SK-N-DZ (cell line): ENCODE measurements at regions not wholly inside any gene's neighbourhood (a gene's known extent, or its start where the extent isn't known, plus 50 kb on each side); places are given as distances from the start of the nearest gene placed in this dataset.

Experiments used
- DNase-seq: peaks from one replicate; pipeline ENCODE4 v3.0.0-alpha.2; 2015; ENCODE audit warnings: low spot score

DNA sequence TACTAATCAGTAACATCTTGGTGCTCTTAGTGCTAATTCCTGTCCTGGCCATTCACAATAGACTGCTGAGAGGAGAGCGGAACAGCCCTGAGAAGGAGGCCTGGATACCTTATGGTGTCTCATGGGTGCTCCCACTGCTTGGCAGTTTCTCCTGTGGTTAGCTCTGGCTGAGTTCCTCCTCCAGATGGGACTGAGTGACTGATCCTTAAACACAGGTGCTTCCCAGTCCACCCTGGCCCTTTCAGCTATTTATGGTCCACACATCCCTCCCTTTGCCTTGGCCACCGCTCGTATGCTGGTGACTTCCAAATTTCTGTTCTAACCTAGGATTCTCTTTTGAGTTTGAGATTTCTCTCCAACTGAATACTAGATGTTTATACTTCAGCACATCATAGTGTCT lies 157.0 kb upstream of the CACNA1E start:
- DNase-seq: no peak

DNA sequence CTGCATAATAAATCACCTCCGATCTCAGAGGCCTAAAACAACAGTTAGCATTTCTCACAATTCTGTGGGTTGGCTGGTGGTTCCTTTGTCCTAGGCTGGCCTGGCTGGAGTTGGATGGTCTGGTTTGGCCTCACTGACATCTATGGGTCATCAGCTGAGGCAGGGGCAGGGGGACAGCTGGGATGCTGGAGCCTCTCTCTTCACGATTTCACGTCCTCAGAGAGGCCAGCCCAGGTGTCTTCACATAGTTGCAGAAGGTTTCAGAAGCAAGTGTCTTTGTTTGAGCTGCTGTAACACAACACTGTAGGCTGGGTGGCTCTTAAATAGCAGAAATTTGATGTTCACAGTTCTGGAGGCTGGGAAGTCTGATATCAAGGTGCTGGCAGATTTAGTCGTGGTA lies 155.5 kb upstream of the CACNA1E start:
- no peak for DNase-seq

DNA sequence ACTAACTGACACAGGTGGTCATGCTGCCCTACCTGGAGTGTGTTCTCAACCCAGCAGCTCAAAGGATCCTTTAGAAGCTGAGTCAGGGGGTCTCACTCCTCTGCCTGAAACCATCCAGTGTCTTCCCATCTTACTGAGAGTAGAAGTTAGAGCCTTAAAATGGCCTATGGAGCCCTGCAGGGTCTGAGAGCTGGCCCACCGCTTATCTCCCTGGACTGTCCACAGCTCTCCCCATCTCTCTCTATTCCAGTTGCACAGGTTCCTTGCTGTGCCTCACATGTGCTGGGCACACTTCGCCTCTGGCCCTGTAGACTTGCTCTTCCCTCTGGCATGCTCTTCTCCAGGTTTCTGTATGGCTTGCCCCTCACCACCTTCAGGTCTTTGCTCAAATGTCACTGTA lies 148.6 kb upstream of the CACNA1E start:
- no peak for DNase-seq

DNA sequence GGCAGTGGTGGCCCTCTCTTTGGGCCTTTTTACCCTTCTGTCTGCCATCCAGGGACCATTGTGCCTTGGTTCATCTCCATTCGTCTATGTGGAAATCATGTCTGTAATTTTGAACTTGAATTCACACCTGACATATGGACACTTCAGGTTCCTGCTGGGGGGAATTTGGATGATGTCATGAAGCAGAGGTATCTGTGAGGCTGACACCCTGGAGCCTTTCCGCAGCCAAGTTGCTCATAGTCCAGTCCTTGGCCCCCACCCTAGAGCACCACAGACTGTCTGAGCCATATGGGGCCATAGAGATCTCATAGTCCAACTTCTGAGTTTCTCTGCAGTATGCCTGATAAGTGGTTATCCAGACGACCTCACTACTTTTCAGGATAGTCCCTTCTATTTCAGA lies 147.7 kb upstream of the CACNA1E start:
- no peak for DNase-seq

DNA sequence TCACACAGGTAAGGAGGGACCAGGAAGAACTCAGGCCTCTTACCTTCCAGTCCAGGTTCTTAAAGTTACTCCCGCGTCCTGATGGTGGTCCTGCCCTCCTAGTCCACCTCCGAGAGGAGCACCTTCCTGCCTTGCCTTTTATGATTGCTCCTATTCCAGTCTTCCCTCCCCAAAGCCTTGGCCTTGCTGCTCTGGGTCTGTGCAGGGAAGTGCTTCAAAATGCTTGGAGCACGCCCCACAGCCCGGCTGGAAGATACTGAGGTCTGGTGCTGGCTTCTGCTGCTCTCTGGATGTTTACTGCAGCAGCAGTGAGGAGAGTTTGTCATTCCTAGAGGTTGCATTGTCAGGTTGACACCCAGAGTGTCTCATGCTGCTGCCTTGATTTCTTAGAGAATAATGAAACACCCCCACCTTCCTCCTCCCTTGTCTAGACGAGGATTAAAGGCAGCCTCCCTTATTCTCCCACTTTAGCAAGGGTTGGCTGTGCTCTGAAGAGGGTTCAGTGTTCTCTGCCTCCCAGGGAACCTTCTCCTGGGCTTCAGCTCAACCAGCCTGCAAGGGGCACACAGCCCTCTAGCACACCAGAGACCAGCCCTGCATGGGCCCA lies 142.2 kb upstream of the CACNA1E start:
- DNase-seq: no peak

DNA sequence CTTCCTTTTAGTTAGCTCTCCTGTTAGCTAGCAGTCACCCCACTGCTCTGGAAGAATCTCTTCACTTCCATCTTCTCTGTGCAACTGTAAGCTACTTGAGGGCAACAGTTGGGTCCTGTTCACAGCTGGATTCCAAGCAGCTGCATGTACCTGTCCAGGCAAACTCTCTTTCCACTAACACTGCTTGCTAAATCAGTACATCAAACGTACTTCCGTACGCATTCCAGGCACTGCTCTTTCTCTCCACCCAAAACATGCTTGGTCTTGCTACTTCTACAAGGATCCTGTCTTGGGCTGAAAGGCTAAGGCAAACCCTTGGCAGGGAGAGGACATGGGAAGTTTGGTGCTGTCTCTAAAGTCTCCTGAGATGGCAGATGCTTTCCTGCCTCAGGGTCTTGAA lies 139.2 kb upstream of the CACNA1E start:
- DNase-seq: no peak

DNA sequence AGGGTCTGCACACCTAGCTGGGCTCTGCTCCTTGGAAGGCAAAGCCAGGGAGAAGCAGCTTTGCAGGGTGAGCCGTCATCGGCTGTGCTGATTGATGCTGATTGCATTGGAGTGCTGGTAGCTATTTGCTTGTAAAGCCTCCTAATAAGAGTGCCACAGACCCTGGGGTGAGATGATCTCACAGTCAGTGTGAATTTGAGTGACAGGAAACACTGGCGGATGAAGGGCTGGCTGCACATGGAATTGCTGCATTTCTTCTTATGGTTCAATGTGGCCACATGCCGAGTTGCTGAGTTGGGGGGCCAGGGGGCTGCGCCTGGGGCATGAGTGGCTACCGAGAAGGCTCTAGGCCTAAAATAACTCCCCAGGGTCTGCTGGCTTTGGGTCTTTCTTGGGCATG lies 138.2 kb upstream of the CACNA1E start:
- DNase-seq: no peak

DNA sequence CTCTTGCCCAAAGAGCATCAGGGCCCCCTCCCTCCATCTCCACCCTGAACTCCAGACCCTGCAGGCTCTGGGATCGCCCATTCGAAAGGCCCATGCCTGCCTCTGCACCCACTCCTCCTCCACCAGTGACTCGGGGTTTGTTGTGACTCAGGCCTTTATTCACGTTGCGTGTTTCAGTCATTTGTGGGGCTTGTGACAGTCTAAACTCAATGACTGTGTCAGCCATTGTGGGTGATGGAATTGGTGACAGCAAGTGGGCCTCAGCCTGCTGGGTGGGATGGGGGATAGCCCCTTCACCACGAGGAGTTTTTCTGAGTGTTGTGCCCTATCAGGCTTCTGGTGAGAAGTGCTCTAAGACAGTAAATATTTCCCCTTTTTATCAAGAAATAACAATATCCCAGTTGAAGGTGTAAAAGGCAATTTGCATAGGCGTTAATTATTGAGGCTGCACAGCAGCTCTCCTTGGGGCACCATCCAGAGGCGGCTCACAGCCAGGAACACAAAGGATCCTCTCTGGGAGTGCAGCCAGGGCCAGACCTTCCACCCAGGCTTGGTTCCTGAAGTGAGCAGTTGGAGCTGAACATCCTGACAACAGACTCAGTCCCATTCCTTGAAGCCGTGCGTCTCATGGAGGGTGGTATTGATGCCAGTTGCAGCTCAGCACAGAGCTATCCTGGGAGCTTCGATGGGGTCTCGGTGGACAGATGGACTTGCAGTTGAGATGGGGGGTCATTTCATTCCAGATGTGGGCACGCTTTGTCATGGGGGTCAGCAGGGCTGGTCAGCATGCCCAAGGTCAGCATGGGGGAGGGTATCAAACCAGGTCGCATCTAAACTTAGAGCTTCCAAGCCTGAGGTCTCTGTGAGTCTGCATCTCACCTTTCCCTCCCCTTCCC lies 135.6 kb upstream of the CACNA1E start:
- no peak for DNase-seq

DNA sequence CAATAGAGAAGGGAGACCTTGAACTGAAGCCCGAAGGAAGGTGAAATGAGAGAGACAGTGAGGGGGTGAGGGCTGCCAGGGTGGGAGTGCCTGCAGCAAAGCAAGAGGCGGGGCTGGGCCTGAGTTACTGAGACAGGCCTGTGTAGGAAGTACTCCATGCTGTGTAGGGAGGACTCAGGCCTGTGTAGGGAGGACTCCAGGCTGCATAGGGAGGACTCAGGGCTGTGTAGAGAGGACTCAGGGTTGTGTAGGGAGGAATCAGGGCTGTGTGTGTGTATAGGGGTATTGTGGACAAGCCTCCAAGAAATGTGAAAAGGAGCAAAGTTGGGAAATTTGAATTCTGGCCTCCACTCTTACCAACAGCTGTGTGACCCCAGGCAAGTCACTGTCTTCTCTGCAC lies 133.8 kb upstream of the CACNA1E start:
- no peak for DNase-seq

DNA sequence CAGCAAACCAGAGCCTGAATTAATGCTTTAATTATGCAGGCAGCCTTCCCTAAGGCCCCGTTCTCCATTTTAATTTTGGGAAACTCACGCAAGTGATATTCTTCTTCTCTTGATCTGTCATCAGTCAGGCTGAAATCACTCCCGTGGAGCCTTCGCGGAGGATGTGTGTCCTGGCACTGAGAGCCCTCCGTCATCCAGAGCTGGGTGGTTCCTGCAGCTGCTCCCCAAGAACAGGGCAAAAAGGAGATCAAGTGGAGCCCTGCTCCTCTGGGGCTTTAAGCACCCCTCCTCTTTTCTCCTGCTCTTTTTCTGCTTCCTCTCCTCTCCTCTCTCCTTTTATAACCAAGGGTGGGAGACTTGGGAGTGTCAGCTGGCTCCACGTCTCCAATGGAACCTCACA lies 133.2 kb upstream of the CACNA1E start:
- no peak for DNase-seq

DNA sequence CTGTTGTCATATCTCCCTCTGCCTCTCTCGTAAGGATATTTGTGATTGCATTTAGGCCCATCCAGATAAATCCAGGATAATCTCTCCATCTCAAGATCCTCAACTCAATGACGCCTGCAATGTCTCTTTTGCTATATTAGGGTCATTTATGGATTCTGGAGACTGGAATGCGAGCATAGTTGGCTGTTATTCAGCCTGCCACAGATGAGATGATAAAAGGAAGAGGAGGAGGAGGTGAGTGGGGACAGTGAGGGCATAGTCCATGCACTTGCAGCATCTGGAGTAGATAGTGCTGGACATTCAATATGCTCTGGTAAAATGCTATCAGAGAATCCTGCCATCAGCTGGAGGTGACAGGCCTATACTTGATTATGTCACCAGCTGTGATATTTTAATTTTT lies 131.6 kb upstream of the CACNA1E start:
- no peak for DNase-seq

DNA sequence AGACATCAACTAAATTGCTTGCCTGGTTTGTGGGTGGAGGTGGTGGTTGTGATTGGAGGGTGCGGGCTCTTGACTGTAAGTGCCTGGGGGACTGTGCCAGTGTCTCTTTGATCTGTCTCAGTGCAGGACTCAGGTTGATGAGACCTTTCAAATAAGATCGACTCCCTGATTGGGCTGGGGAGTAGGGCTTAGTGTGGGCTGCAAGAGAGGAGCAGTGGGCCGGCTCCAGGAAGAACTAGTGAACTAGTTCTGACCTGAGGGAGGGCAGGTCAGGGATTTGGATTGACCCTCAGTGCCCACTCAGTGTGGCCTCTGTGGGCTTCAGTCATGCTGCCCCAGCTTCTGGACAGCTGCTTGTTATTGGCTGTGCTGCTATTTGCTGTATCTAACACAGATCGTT lies 130.6 kb upstream of the CACNA1E start:
- no peak for DNase-seq

DNA sequence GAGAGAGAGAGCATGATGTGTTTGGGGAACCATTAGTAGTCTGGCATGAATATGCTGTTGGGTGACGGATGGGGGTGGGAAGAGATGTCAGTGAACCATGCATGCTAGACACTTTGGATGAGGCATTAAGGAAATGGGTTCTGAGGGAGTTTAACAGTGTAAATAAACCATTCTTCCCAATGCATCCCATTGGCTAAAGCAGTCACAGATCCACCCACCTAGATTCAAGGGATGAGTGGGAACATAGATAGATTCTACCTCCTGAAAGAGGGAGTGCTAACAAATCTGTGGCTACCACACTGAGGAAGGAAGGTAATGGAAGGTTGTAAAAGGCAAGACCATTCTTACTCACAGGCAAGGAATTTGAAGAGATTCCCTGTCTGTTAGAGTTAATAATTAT lies 129.8 kb upstream of the CACNA1E start:
- DNase-seq: no peak

DNA sequence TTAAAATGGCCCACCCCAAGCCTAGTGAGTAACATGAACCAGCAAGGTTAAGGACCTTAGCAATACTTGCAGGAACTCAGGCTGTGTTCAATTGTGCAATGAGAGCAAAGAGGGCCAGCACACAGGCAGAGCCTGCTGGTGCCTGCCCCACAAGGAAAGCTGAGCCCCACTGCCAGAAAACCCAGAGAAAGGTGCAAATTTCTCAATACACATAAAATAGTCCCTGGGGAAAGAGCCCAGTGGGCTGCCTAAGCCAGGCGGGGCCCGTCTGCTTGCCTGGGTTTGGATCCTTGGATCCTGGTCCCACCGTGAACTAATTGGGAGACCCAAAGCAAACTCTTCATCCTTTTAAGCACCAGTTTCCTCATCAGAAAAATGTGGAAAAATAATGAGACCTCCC lies 128.5 kb upstream of the CACNA1E start:
- DNase-seq: no peak

DNA sequence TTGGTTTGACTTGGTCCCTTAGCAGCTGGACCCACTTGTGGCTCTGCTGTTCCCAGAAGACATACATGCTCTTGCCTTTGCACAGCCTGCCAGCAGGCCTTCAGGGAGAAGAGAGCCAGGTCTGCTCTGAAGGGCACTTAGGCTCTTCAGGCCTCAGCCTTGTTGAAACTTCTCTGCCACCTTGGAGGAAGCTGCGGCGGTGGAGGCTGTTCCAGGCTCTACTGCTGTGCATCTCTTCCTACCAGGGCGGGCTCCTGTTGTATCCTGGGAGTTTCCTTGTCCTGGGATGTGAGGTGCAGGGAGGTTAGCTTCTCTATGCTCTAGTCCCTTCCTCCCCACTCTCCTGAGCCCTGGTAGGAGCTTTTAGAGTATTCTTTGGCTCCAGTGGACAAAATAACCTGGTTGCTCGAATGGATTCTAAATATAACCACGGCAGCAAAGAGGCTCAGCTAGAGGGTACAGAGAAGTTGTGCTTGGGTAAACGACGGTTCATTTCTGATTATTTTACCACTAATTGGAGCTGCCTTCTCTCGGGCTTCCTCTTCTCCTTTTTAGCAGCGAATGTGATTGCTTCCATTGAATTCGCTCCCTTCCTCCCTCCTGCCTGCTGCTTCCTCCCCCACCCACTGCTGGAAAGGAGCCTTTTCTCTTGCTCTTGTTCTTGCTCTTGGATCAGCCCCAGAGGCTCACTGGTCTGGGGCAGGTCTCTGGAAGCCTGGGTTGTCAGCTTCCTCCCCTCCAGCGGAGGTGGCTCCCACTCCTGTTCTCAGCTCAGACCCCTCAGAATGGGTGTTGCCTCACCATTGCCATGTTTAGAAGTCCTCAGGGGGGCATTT lies 126.6 kb upstream of the CACNA1E start:
- DNase-seq: no peak

DNA sequence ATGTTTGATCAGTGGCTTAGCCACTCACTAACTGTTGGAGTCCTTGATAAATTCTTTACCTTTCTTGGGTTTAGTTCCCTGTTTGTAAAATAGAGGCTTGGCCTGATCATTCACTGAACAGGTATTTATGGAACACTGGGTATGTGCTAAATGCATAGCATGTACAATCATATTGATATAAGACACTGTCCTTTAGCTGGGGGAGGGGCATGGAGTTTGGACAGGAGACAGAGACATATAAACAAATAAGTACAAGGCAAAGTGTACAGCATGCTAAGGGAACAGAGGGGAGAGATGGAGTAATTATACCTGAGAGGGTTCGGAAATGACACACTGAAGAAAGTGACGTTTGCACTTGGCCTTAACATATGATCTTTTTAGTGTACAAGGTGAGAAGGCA lies 124.3 kb upstream of the CACNA1E start:
- DNase-seq: no peak

DNA sequence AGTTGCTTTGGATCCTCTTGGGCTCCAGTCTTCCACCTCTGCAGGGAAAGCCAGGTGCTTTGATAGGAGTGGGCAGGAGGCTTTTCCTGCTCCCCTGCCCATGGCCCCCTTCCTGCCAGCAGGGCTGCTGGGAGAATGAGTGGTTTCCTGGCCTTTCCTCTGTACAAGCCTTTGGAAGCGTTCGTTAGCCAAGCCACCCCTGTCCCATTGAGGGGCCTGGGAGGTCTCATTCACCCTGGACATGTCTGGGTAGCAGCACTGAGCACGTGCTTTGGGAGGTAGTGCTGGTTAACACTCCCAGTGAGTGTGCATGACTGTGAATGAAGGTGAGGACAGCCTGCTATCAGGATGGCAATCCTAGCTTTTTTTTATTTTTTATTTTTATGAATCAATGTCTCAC lies 118.5 kb upstream of the CACNA1E start:
- DNase-seq: no peak

DNA sequence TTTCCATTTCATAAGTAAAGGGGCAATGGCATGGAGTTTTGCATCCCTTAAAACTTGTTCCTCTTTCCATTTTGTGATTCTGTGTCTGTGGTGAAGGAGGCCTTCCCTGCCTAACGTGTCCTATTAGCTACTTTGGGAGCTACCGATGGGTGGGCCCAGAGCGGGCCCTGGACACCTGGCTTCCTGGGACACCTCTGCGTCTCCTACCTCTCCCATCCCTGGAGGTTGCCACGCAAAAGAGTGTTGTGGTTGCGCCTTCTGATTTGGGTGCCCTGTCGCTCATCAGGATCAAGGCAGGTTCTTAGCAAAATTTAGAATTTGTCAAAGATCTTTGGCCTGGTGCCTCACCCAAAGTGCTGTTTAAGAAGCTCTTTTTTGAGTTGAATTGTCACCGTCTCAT lies 116.4 kb upstream of the CACNA1E start:
- DNase-seq: no peak

DNA sequence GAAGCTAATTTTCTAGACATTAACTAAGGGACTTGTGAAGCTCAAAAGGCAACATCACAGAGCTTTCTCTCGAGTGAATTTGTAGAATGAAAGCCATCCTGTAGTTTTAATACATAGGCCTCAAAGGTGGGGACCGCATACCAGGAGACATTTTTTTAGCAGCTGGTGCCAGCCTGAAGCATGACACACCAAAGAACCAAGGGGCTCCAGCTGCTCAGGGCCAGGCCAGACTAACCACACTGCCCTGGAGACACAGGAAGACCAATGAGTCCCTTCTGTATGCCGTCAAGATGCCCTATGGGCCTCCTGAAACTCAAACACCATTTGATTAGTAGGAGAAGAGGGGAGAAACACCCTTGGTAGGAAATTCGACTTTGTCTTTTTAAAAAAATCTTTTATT lies 113.9 kb upstream of the CACNA1E start:
- no peak for DNase-seq

DNA sequence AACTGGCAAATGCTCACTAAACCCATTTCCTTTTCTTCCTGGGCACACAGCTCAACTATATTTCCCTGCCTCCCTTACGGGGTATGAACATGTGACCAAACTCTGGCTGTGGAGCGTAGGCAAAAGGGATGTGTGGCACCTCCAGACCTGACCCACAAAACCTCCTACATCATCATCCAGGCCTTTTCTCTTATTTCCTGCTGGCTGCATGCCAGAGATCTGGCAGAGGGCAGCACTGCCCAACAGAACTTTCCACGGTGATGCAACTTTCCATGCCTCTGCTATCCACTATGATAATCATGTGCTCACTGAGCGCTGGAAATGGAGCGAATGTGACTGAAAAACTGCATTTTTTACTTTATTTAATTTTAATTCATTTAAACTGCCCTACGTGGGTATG lies 99.6 kb upstream of the CACNA1E start:
- DNase-seq: no peak

DNA sequence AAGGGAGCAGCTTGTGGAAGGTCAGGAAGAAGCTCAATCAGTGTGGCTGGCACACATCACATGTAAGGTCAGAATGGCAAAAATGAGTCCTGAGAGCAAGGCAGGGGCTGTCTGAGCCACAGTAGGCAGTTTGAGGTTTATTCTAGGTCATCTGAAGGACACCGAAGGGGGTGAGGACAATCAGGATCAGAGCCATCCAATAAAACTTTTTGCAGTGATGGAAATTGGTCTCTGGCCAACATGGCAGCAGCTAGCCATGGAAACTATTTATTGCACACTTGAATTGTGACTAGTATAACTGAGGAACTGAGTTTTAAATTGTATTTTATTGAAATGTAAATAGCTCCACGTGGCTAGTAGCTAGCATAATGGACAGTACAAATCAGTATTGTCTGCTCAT lies 97.0 kb upstream of the CACNA1E start:
- DNase-seq: no peak

DNA sequence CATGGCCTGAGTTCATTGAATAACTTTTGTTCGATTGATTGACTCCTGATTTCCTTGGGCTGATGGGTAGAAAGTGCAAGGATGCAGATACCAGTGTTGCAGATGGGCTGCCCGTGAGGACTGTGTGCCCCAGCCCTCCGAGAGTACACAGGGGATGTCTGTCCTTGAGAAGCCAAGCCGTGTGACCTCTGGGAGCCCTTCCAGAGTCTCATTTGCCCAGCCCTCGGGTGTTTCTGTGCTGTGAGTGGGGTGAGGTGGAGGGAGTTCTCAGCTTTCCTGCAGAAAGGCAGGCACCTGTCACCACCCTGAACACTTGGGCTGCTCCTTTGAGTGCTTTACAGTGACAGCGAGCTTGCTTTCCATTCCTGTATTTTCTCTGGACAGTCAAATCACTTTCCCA lies 96.4 kb upstream of the CACNA1E start:
- DNase-seq: no peak

DNA sequence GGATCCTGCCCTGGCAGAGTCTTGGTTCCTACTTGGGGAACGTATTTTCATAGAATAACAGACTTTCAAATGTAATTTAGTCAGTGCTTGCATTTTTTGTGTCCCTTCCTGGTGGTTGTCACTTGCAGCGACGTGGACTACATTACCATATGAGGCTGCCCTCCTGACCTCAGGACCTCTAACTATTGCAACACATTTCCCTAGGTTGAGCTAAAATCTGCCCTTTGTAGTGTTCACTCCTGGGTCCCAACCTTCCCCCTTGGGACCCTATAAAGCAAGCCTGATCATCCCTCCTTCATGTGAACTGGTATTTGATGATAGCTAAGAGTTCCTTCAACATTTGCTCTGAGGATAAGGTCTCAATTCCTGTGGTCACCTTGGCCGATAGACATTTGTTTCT lies 95.6 kb upstream of the CACNA1E start:
- no peak for DNase-seq
